Common myeloid progenitor, CD34-positive (primary cell): ENCODE measurements at regions not wholly inside any gene's neighbourhood (a gene's known extent, or its start where the extent isn't known, plus 50 kb on each side); places are given as distances from the start of the nearest gene placed in this dataset.
"Not testable (repeated sequence)": the region's sequence is repeated elsewhere in the genome, so short reads cannot be mapped to it uniquely, and the experiment has no call there.

Source experiments
- CTCF ChIA-PET: fragments of 350-600 bp; sonication (Branson Sonifier 250); formaldehyde crosslinking; loops from one replicate; lab custom pipeline; 2021; ENCODE audit warnings: antibody characterized with exemption; lab: Charles Lee
- POLR2A ChIA-PET: fragments of 350-600 bp; sonication (Branson Sonifier 250); formaldehyde crosslinking; loops from one replicate; lab custom pipeline; 2021; ENCODE audit warnings: antibody characterized with exemption; lab: Charles Lee
- DNase-seq, 3 donors: peaks; one replicate each; pipeline versions ENCODE4 v3.0.0 to v3.0.0-alpha.2; 2013
- H3K27ac ChIP-seq, 2 experiments: 1 replicate in 1 of 2; 2 replicates in 1 of 2; pipeline ENCODE4 v1.7.0; 2013; ENCODE audit warnings: inconsistent platforms in 2 of 2, low read length in 2 of 2, mild to moderate bottlenecking in 2 of 2, low read depth in 1 of 2, moderate library complexity in 1 of 2; ENCODE audit not compliant: severe bottlenecking in 2 of 2, insufficient read depth in 1 of 2, poor library complexity in 1 of 2
- H3K27me3 ChIP-seq, 5 experiments: replicated peaks in 2 of 5; 1 replicate in 3 of 5; 2 replicates in 2 of 5; pipeline versions ENCODE4 v1.6.1 to v1.7.0; 2013; ENCODE audit warnings: low read length in 4 of 5, mild to moderate bottlenecking in 2 of 5, moderate library complexity in 2 of 5, inconsistent platforms in 1 of 5; ENCODE audit not compliant: insufficient read depth in 5 of 5, control insufficient read depth in 4 of 5
- H3K36me3 ChIP-seq, 4 experiments: 1 replicate in 2 of 4; 2 replicates in 2 of 4; pipeline versions ENCODE4 v1.6.1 to v1.7.0; 2013; ENCODE audit warnings: low read length in 3 of 4, control low read depth in 1 of 4, mild to moderate bottlenecking in 1 of 4; ENCODE audit not compliant: control insufficient read depth in 4 of 4, insufficient read depth in 4 of 4
- H3K4me1 ChIP-seq, 4 experiments: 1 replicate in 3 of 4; 2 replicates in 1 of 4; pipeline versions ENCODE4 v1.6.1 to v1.7.1; 2013; ENCODE audit warnings: low read length in 3 of 4, mild to moderate bottlenecking in 3 of 4, control low read depth in 1 of 4, inconsistent platforms in 1 of 4, moderate library complexity in 1 of 4; ENCODE audit not compliant: control insufficient read depth in 4 of 4, insufficient read depth in 4 of 4; ENCODE audit errors: control extremely low read depth in 1 of 4
- H3K4me3 ChIP-seq, 7 experiments: 1 replicate in 4 of 7; 2 replicates in 3 of 7; pipeline versions ENCODE4 v1.5.1 to v1.7.0; 2013; ENCODE audit warnings: mild to moderate bottlenecking in 7 of 7, low read length in 6 of 7, moderate library complexity in 6 of 7, inconsistent platforms in 2 of 7, low read depth in 2 of 7, control low read depth in 1 of 7; ENCODE audit not compliant: insufficient read depth in 4 of 7, control insufficient read depth in 1 of 7; ENCODE audit errors: extremely low read depth in 1 of 7
- H3K9me3 ChIP-seq, 5 experiments: 1 replicate in 4 of 5; 2 replicates in 1 of 5; pipeline versions ENCODE4 v1.6.1 to v1.7.1; 2013; ENCODE audit warnings: low read length in 4 of 5, mild to moderate bottlenecking in 2 of 5, inconsistent platforms in 1 of 5, low read depth in 1 of 5, moderate library complexity in 1 of 5; ENCODE audit not compliant: control insufficient read depth in 4 of 5, insufficient read depth in 2 of 5; ENCODE audit errors: control extremely low read depth in 1 of 5
- WGBS: methylation state at CpG from one replicate; pipeline ENCODE4 v1.1.5; 2013; ENCODE audit not compliant: insufficient coverage; 5-methylcytosine and 5-hydroxymethylcytosine counted together

GRCh38 chr13:55106509-55106908 is 2034.2 kb upstream of the PRR20A start:
- Histone ChIP-seq H3K27ac (no peak overlapping the region), H3K36me3 (no peaks in the 10 kb centered on the region), H3K4me3 (no peak overlapping the region), H3K9me3 (no peaks in the 10 kb centered on the region), H3K27me3 (no peaks in the 10 kb centered on the region), H3K4me1 (no peaks in the 10 kb centered on the region)
- POLR2A ChIA-PET = no interaction called here
- CTCF ChIA-PET = no interaction called here
- no peak for DNase-seq
- no CpG with 5 or more reads among the region's 1 CpG for WGBS

GRCh38 chr13:55120631-55121030 is 2020.1 kb upstream of the PRR20A start:
- DNase-seq = no peak
- no peaks in the 10 kb centered on the region for H3K4me1 ChIP-seq
- no peaks in the 10 kb centered on the region for H3K27me3 ChIP-seq
- POLR2A ChIA-PET = no interaction called here
- CTCF ChIA-PET = no interaction called here
- H3K4me3 ChIP-seq = no peak overlapping the region
- no peaks in the 10 kb centered on the region for H3K36me3 ChIP-seq
- H3K27ac ChIP-seq = no peak overlapping the region
- H3K9me3 ChIP-seq = peaks cover 0 to 1% (median 0%) of the 10 kb centered on the region in 5 experiments

GRCh38 chr13:55155046-55155445 is 1985.7 kb upstream of the PRR20A start:
- H3K4me1 ChIP-seq = no peaks in the 10 kb centered on the region
- DNase-seq = no peak
- no peaks in the 10 kb centered on the region for H3K27me3 ChIP-seq
- H3K4me3 ChIP-seq = no peak overlapping the region
- no peaks in the 10 kb centered on the region for H3K36me3 ChIP-seq
- H3K9me3 ChIP-seq = no peaks in the 10 kb centered on the region
- POLR2A ChIA-PET = no interaction called here
- no peak overlapping the region for H3K27ac ChIP-seq
- no CpG with 5 or more reads among the region's 1 CpG for WGBS
- CTCF ChIA-PET = no interaction called here

- WGBS = 91% methylated on average over 4 of the region's 4 CpGs
- Histone ChIP-seq H3K4me1 (no peaks in the 10 kb centered on the region), H3K27ac (no peak overlapping the region), H3K36me3 (no peaks in the 10 kb centered on the region), H3K4me3 (no peak overlapping the region), H3K27me3 (no peaks in the 10 kb centered on the region), H3K9me3 (no peaks in the 10 kb centered on the region)
- CTCF ChIA-PET = no interaction called here
- DNase-seq = no peak
- POLR2A ChIA-PET = no interaction called here
Measured at GRCh38 chr13:55159765-55160164, 1981.0 kb upstream of the PRR20A start.

GRCh38 chr13:55160867-55161266 is 1979.9 kb upstream of the PRR20A start:
- ChIA-PET POLR2A (no interaction called here), CTCF (no interaction called here)
- no peak for DNase-seq
- Histone ChIP-seq H3K27ac (no peak overlapping the region), H3K4me1 (no peaks in the 10 kb centered on the region), H3K27me3 (no peaks in the 10 kb centered on the region), H3K36me3 (no peaks in the 10 kb centered on the region), H3K9me3 (peaks cover 0 to 3% (median 0%) of the 10 kb centered on the region in 5 experiments), H3K4me3 (no peak overlapping the region)
- WGBS = 68% methylated on average over 2 of the region's 3 CpGs

GRCh38 chr13:55178582-55178981 is 1962.1 kb upstream of the PRR20A start:
- H3K4me1 ChIP-seq, H3K9me3 ChIP-seq, POLR2A ChIA-PET, H3K4me3 ChIP-seq, CTCF ChIA-PET, H3K36me3 ChIP-seq, H3K27me3 ChIP-seq, DNase-seq, H3K27ac ChIP-seq: not testable (repeated sequence)
- 100% methylated on average over 1 of the region's 1 CpG for WGBS

- Histone ChIP-seq H3K36me3 (no peaks in the 10 kb centered on the region), H3K27me3 (no peaks in the 10 kb centered on the region), H3K27ac (no peak overlapping the region), H3K4me1 (no peaks in the 10 kb centered on the region), H3K4me3 (no peak overlapping the region), H3K9me3 (no peaks in the 10 kb centered on the region)
- no peak for DNase-seq
- POLR2A ChIA-PET = no interaction called here
- CTCF ChIA-PET = no interaction called here
- 100% methylated on average over 1 of the region's 2 CpGs for WGBS
Measured at GRCh38 chr13:55190996-55191395, 1949.7 kb upstream of the PRR20A start.
